Thoracic aorta (tissue), 2 donors: ENCODE measurements at regions not wholly inside any gene's neighbourhood (a gene's known extent, or its start where the extent isn't known, plus 50 kb on each side); places are given as distances from the start of the nearest gene placed in this dataset.

Source experiments
- ATAC-seq: fragments of 150-250 bp; one replicate; pipeline ENCODE4 v1.8.0; 2017; ENCODE audit warnings: low read depth; ENCODE audit not compliant: insufficient number of reproducible peaks, low FRiP score
- DNase-seq: peaks from one replicate; pipeline ENCODE4 v3.0.0-alpha.2; 2020; ENCODE audit warnings: low spot score
- H3K27ac ChIP-seq, 2 donors: fragments of 200-600 bp; sonication (generic); 1 replicate in 1 of 2; 2 replicates in 1 of 2; pipeline ENCODE4 v1.5.1; 2016; ENCODE audit warnings: mild to moderate bottlenecking in 2 of 2, moderate library complexity in 2 of 2
- H3K27me3 ChIP-seq: fragments of 200-600 bp; sonication (generic); replicated peaks from 2 replicates; pipeline ENCODE4 v1.6.0; 2016; ENCODE audit warnings: mild to moderate bottlenecking; ENCODE audit not compliant: insufficient read depth
- H3K36me3 ChIP-seq: fragments of 200-600 bp; sonication (generic); one replicate; pipeline ENCODE4 v1.5.1; 2016
- H3K4me1 ChIP-seq, 2 donors: fragments of 200-600 bp; sonication (generic); 1 replicate in 1 of 2; 2 replicates in 1 of 2; pipeline versions ENCODE4 v1.5.1 to v1.6.0; 2016; ENCODE audit warnings: low read depth in 2 of 2, mild to moderate bottlenecking in 1 of 2; ENCODE audit not compliant: control insufficient read depth in 1 of 2
- H3K4me3 ChIP-seq: fragments of 200-600 bp; sonication (generic); 2 replicates; pipeline ENCODE4 v1.5.1; 2016; ENCODE audit warnings: mild to moderate bottlenecking
- H3K9me3 ChIP-seq: fragments of 200-600 bp; sonication (generic); 2 replicates; pipeline ENCODE4 v1.5.1; 2016
- TF ChIP-seq, protein P1 (sequence below): fragments of 200-600 bp; sonication (generic); IDR thresholded peaks from one replicate; pipeline ENCODE4 v1.5.1; 2019; ENCODE audit warnings: antibody characterized with exemption

DNA sequence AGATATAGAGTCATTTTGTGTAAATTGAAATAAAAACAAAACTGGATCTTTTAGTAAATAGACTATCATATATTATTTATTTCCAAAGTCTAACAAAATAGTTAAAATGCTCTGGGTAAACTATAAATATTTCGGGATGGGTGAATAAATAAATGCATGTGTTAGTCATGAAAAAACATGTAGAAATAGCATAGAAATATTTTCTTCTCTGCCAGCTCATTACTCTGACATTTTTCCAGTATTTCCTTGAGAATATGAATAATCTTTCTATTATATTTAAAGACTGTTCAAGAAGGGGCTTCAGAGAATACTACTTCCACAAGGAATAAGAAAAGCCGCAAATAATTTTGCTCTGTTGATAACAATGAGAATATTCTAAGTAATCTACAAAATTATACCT, 880.4 kb downstream of the TRIB2 start:
- no peak overlapping the region for H3K4me3 ChIP-seq
- no peaks in the 10 kb centered on the region for H3K27me3 ChIP-seq
- no peaks in the 10 kb centered on the region for H3K4me1 ChIP-seq
- no peak overlapping the region for H3K27ac ChIP-seq
- no peaks in the 10 kb centered on the region for H3K36me3 ChIP-seq
- H3K9me3 ChIP-seq: no peaks in the 10 kb centered on the region
- TF ChIP-seq, protein P1, sequence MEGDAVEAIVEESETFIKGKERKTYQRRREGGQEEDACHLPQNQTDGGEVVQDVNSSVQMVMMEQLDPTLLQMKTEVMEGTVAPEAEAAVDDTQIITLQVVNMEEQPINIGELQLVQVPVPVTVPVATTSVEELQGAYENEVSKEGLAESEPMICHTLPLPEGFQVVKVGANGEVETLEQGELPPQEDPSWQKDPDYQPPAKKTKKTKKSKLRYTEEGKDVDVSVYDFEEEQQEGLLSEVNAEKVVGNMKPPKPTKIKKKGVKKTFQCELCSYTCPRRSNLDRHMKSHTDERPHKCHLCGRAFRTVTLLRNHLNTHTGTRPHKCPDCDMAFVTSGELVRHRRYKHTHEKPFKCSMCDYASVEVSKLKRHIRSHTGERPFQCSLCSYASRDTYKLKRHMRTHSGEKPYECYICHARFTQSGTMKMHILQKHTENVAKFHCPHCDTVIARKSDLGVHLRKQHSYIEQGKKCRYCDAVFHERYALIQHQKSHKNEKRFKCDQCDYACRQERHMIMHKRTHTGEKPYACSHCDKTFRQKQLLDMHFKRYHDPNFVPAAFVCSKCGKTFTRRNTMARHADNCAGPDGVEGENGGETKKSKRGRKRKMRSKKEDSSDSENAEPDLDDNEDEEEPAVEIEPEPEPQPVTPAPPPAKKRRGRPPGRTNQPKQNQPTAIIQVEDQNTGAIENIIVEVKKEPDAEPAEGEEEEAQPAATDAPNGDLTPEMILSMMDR: no peak
- ATAC-seq (no peak), DNase-seq (no peak)

DNA sequence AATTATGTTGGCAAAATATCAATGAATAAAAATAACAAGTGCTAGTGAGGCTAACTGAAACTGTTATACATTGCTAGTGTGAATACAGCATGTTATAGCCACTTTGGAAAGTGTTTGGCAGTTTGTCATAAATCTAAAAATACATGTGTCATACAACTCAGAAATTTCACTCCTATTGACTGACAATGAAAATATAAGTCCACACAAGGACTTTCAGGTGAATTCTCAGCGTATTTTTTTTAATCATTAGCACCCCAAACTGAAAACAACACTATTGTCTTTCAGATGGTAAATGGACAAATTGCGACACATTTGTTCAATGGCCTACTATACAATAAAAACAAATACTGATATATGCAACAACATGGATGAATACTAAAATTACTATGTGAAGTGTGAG, 884.8 kb downstream of the TRIB2 start:
- H3K4me1 ChIP-seq: no peaks in the 10 kb centered on the region
- H3K9me3 ChIP-seq: no peaks in the 10 kb centered on the region
- H3K4me3 ChIP-seq: no peak overlapping the region
- no peak for ATAC-seq
- TF ChIP-seq, protein P1: no peak
- H3K27me3 ChIP-seq: no peaks in the 10 kb centered on the region
- H3K27ac ChIP-seq: no peak overlapping the region
- no peak for DNase-seq
- no peaks in the 10 kb centered on the region for H3K36me3 ChIP-seq

DNA sequence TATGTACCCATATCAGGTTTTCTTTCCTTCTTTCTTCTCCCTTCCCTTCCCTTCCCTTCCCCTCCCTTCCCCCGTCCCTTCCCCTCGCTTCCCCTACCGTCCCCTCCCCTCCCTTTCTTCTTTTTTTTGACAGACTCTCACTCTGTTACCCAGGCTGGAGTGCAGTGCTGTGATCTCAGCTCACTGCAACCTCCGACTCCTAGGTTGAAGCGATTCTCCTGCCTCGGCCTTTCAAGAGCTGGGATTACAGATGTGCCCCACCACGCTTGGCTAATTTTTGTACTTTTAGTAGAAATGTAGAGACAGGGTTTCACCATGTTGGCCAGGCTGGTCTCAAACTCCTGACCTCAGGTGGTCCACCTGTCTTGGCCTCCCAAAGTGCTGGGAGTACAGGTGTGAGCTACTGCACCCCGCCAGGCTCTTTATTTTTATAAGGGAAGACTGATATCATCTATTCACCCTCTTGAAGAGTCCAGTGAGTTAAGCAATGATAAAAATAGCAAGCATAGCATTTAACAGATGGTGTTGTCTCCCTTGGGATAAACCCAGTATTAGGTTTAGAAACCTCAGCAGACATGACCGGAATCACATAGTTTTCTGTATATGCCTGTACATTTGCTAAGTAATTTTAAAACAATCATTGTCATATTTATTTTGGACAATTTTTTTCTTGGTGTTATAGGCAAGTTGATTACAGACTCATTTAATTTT, 888.4 kb downstream of the TRIB2 start:
- Histone ChIP-seq H3K9me3 (no peaks in the 10 kb centered on the region), H3K4me3 (no peak overlapping the region), H3K27me3 (no peaks in the 10 kb centered on the region), H3K27ac (no peak overlapping the region), H3K36me3 (no peaks in the 10 kb centered on the region), H3K4me1 (no peaks in the 10 kb centered on the region)
- TF ChIP-seq, protein P1: no peak
- DNase-seq (no peak), ATAC-seq (no peak)

DNA sequence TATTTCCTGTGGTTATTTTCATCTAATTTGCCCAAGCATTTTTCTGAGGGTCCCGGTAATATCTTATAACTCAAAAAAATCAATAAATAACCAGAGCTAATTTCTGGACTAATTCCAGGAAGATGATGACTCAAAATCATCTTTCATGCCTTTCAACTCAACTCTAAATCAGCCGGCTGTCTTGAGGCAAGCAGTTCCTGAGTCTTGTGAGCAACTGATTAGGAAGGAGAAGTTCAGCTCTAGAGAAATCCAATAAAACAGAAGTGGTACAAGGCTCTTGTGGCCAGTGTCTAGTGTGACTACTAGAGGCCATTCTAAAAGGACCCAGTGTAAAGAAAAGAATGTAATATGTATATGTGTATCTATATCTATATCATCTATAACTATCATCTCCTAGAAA, 890.4 kb downstream of the TRIB2 start:
- ATAC-seq (no peak), DNase-seq (no peak)
- no peaks in the 10 kb centered on the region for H3K27me3 ChIP-seq
- H3K4me1 ChIP-seq: no peaks in the 10 kb centered on the region
- no peaks in the 10 kb centered on the region for H3K9me3 ChIP-seq
- H3K27ac ChIP-seq: no peak overlapping the region
- H3K4me3 ChIP-seq: no peak overlapping the region
- TF ChIP-seq, protein P1: no peak
- no peaks in the 10 kb centered on the region for H3K36me3 ChIP-seq

DNA sequence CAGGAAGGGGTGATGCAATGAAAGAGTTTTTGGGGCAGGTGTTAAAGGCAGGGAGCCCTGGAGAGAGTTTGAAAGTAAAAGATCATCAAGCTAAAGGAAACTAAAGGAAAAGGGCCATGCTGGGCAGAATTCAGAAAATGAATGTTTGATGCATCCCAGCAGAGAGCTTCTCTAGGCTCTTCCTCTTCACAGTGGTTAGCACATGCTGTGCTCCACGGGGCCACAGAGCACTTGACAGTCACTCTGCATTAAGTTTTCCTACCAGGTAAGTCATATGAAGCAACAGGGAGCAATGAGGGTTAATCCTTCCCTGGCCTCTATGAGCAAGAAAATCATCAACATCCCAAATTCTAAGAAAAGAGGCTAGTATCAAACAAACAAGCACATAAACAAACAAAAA, 895.2 kb downstream of the TRIB2 start:
- no peak overlapping the region for H3K4me3 ChIP-seq
- DNase-seq: no peak
- H3K27ac ChIP-seq: no peak overlapping the region
- no peaks in the 10 kb centered on the region for H3K27me3 ChIP-seq
- no peaks in the 10 kb centered on the region for H3K36me3 ChIP-seq
- H3K4me1 ChIP-seq: no peaks in the 10 kb centered on the region
- peaks cover 4% of the 10 kb centered on the region for H3K9me3 ChIP-seq
- TF ChIP-seq, protein P1: no peak
- no peak for ATAC-seq
